Fibroblast of lung (primary cell): ENCODE measurements at regions not wholly inside any gene's neighbourhood (a gene's known extent, or its start where the extent isn't known, plus 50 kb on each side); places are given as distances from the start of the nearest gene placed in this dataset.

Experiments
- DNase-seq, 2 donors: peaks; one replicate each; pipeline versions ENCODE4 v3.0.0 to v3.0.0-alpha.2; 2010; ENCODE audit warnings: low read depth in 2 of 2
- H2AFZ ChIP-seq: 2 replicates; pipeline ENCODE4 v1.5.1; 2012; ENCODE audit warnings: low read length, control low read depth, inconsistent platforms
- H3K27ac ChIP-seq: 2 replicates; pipeline ENCODE4 v1.5.1; 2011; ENCODE audit warnings: low read length, control low read depth; ENCODE audit not compliant: insufficient read depth
- H3K27me3 ChIP-seq: 2 replicates; pipeline ENCODE4 v1.5.1; 2011; ENCODE audit warnings: mild to moderate bottlenecking, low read length; ENCODE audit not compliant: control insufficient read depth, insufficient read depth
- H3K36me3 ChIP-seq: 2 replicates; pipeline ENCODE4 v1.5.1; 2011; ENCODE audit warnings: low read length; ENCODE audit not compliant: control insufficient read depth, insufficient read depth
- H3K4me1 ChIP-seq: 2 replicates; pipeline ENCODE4 v1.5.1; 2011; ENCODE audit warnings: low read length; ENCODE audit not compliant: control insufficient read depth, insufficient read depth; ENCODE audit errors: extremely low read depth
- H3K4me2 ChIP-seq: 2 replicates; pipeline ENCODE4 v1.5.1; 2011; ENCODE audit warnings: low read length, control low read depth; ENCODE audit not compliant: insufficient read depth; ENCODE audit errors: extremely low read depth
- H3K4me3 ChIP-seq, 4 experiments: fragments of 200-600 bp in 1 of 4; sonication (generic) in 1 of 4; replicated peaks in 1 of 4; 2 replicates each; pipeline ENCODE4 v1.5.1; 2011 to 2016; ENCODE audit warnings: low read length in 4 of 4, low read depth in 3 of 4, mild to moderate bottlenecking in 3 of 4, control low read depth in 2 of 4, inconsistent platforms in 1 of 4, mixed read lengths in 1 of 4; ENCODE audit not compliant: insufficient read depth in 1 of 4; ENCODE audit errors: control extremely low read depth in 1 of 4
- H3K79me2 ChIP-seq: 2 replicates; pipeline ENCODE4 v1.5.1; 2012; ENCODE audit warnings: mild to moderate bottlenecking, low read length, inconsistent platforms; ENCODE audit not compliant: control insufficient read depth, insufficient read depth
- H3K9ac ChIP-seq: 2 replicates; pipeline ENCODE4 v1.5.1; 2011; ENCODE audit warnings: mild to moderate bottlenecking, low read length, control low read depth; ENCODE audit not compliant: insufficient read depth
- H3K9me3 ChIP-seq: 2 replicates; pipeline ENCODE4 v1.5.1; 2012; ENCODE audit warnings: low read depth, low read length; ENCODE audit not compliant: control insufficient read depth, insufficient read depth
- H4K20me1 ChIP-seq: 2 replicates; pipeline ENCODE4 v1.5.1; 2011; ENCODE audit warnings: low read length; ENCODE audit not compliant: control insufficient read depth, insufficient read depth; ENCODE audit errors: extremely low read depth
- CTCF ChIP-seq, 2 donors: IDR thresholded peaks in 1 of 2; conservative IDR thresholded peaks in 1 of 2; 1 replicate in 1 of 2; 2 replicates in 1 of 2; pipeline ENCODE4 v1.5.1; 2011 to 2012; ENCODE audit warnings: low read length in 2 of 2, control low read depth in 1 of 2, inconsistent platforms in 1 of 2, low read depth in 1 of 2, mild to moderate bottlenecking in 1 of 2
- EZH2 ChIP-seq: IDR thresholded peaks from 2 replicates; pipeline ENCODE4 v1.5.1; 2012; ENCODE audit warnings: low read length, control low read depth, mild to moderate bottlenecking; ENCODE audit errors: missing control alignments

- no peak overlapping the region for H3K4me2 ChIP-seq
- H2AFZ ChIP-seq: no peak overlapping the region
- DNase-seq: no peak
- no peaks in the 10 kb centered on the region for H3K36me3 ChIP-seq
- H3K27me3 ChIP-seq: no peaks in the 10 kb centered on the region
- TF ChIP-seq CTCF (conservative IDR thresholded peaks at IDR 0.05 in 1 of 2, IDR thresholded peaks at IDR 0.05 in 1 of 2; ENCODE audit: low read depth in 1 of 2, low read length in 2 of 2) (no peak), EZH2 (no peak)
- H3K4me1 ChIP-seq: no peaks in the 10 kb centered on the region
- no peaks in the 10 kb centered on the region for H3K9me3 ChIP-seq
- H3K27ac ChIP-seq: no peak overlapping the region
- H3K79me2 ChIP-seq: no peaks in the 10 kb centered on the region
- H3K4me3 ChIP-seq: no peak overlapping the region
- no peaks in the 10 kb centered on the region for H4K20me1 ChIP-seq
- H3K9ac ChIP-seq: no peak overlapping the region
Measured at GRCh38 chr20:24809606-24810005, 139.5 kb upstream of the CST7 start.

GRCh38 chr20:24810676-24811407 is 138.2 kb upstream of the CST7 start:
- no peak for DNase-seq
- H3K4me1 ChIP-seq: no peaks in the 10 kb centered on the region
- no peak overlapping the region for H3K27ac ChIP-seq
- no peak overlapping the region for H3K4me2 ChIP-seq
- H2AFZ ChIP-seq: no peak overlapping the region
- H3K4me3 ChIP-seq: no peak overlapping the region
- no peaks in the 10 kb centered on the region for H3K36me3 ChIP-seq
- H3K9me3 ChIP-seq: no peaks in the 10 kb centered on the region
- H3K9ac ChIP-seq: no peak overlapping the region
- no peak for TF ChIP-seq CTCF (conservative IDR thresholded peaks at IDR 0.05 in 1 of 2, IDR thresholded peaks at IDR 0.05 in 1 of 2; ENCODE audit: low read depth in 1 of 2, low read length in 2 of 2)
- TF ChIP-seq EZH2: no peak
- H3K27me3 ChIP-seq: no peaks in the 10 kb centered on the region
- H3K79me2 ChIP-seq: no peaks in the 10 kb centered on the region
- H4K20me1 ChIP-seq: no peaks in the 10 kb centered on the region

- no peak overlapping the region for H3K4me2 ChIP-seq
- no peak overlapping the region for H3K27ac ChIP-seq
- no peak overlapping the region for H3K9ac ChIP-seq
- H4K20me1 ChIP-seq: no peaks in the 10 kb centered on the region
- no peak for DNase-seq
- TF ChIP-seq EZH2 (no peak), CTCF (conservative IDR thresholded peaks at IDR 0.05 in 1 of 2, IDR thresholded peaks at IDR 0.05 in 1 of 2; ENCODE audit: low read depth in 1 of 2, low read length in 2 of 2) (no peak)
- no peaks in the 10 kb centered on the region for H3K36me3 ChIP-seq
- no peaks in the 10 kb centered on the region for H3K79me2 ChIP-seq
- H3K9me3 ChIP-seq: no peaks in the 10 kb centered on the region
- no peak overlapping the region for H3K4me3 ChIP-seq
- H2AFZ ChIP-seq: no peak overlapping the region
- H3K4me1 ChIP-seq: no peaks in the 10 kb centered on the region
- no peaks in the 10 kb centered on the region for H3K27me3 ChIP-seq
Measured at GRCh38 chr20:24812373-24812772, 136.7 kb upstream of the CST7 start.
